ENCODE measurements at regions not wholly inside any gene's neighbourhood (a gene's known extent, or its start where the extent isn't known, plus 50 kb on each side); places are given as distances from the start of the nearest gene placed in this dataset.
"Not testable (repeated sequence)": the region's sequence is repeated elsewhere in the genome, so short reads cannot be mapped to it uniquely, and the experiment has no call there.

GRCh38 chr13:33405371-33405770 is 119.8 kb upstream of the STARD13 start:
- no peak for TF ChIP-seq CTCF (IDR thresholded peaks at IDR 0.05; ENCODE audit: low read depth, low read length, missing control alignments)
- no peak overlapping the region for H3K4me3 ChIP-seq (ENCODE audit: low read depth, low read length)
- H3K27me3 ChIP-seq (replicated peaks): no peaks in the 10 kb centered on the region
- in situ Hi-C loops (cut with HindIII; ENCODE audit: low pct_ligation_motif_present, low sequenced_read_pairs): no loop called here
- no peak for DNase-seq
- H3K27ac ChIP-seq: no peak overlapping the region
- H3K36me3 ChIP-seq (replicated peaks): no peaks in the 10 kb centered on the region

GRCh38 chr13:33409673-33410510 is 124.3 kb upstream of the STARD13 start:
- no peak for TF ChIP-seq CTCF (IDR thresholded peaks at IDR 0.05; ENCODE audit: low read depth, low read length, missing control alignments)
- no peaks in the 10 kb centered on the region for H3K36me3 ChIP-seq (replicated peaks)
- in situ Hi-C loops (cut with HindIII; ENCODE audit: low pct_ligation_motif_present, low sequenced_read_pairs): no loop called here
- no peak for DNase-seq
- H3K4me3 ChIP-seq (ENCODE audit: low read depth, low read length): no peak overlapping the region
- no peak overlapping the region for H3K27ac ChIP-seq
- H3K27me3 ChIP-seq (replicated peaks): no peaks in the 10 kb centered on the region

GRCh38 chr13:33410619-33411018 is 125.1 kb upstream of the STARD13 start:
- TF ChIP-seq CTCF (IDR thresholded peaks at IDR 0.05; ENCODE audit: low read depth, low read length, missing control alignments): no peak
- Histone ChIP-seq H3K36me3 (replicated peaks) (no peaks in the 10 kb centered on the region), H3K4me3 (ENCODE audit: low read depth, low read length) (no peak overlapping the region), H3K27me3 (replicated peaks) (no peaks in the 10 kb centered on the region), H3K27ac (no peak overlapping the region)
- no peak for DNase-seq
- in situ Hi-C loops (cut with HindIII; ENCODE audit: low pct_ligation_motif_present, low sequenced_read_pairs): no loop called here

GRCh38 chr13:33411312-33411711 is 125.8 kb upstream of the STARD13 start:
- Histone ChIP-seq H3K27ac (no peak overlapping the region), H3K4me3 (ENCODE audit: low read depth, low read length) (no peak overlapping the region), H3K36me3 (replicated peaks) (no peaks in the 10 kb centered on the region), H3K27me3 (replicated peaks) (no peaks in the 10 kb centered on the region)
- no peak for DNase-seq
- in situ Hi-C loops (cut with HindIII; ENCODE audit: low pct_ligation_motif_present, low sequenced_read_pairs): no loop called here
- TF ChIP-seq CTCF (IDR thresholded peaks at IDR 0.05; ENCODE audit: low read depth, low read length, missing control alignments): no peak

GRCh38 chr13:33415822-33416221 is 130.3 kb upstream of the STARD13 start:
- no peak for TF ChIP-seq CTCF (IDR thresholded peaks at IDR 0.05; ENCODE audit: low read depth, low read length, missing control alignments)
- in situ Hi-C loops (cut with HindIII; ENCODE audit: low pct_ligation_motif_present, low sequenced_read_pairs): no loop called here

GRCh38 chr13:33418224-33418953 is 132.8 kb upstream of the STARD13 start:
- H3K27ac ChIP-seq; H3K27me3 ChIP-seq (replicated peaks); DNase-seq; H3K36me3 ChIP-seq (replicated peaks); in situ Hi-C loops (cut with HindIII; ENCODE audit: low pct_ligation_motif_present, low sequenced_read_pairs); H3K4me3 ChIP-seq (ENCODE audit: low read depth, low read length): not testable (repeated sequence)

More at GRCh38 chr13:33415822-33416221, 130.3 kb upstream of the STARD13 start:
- Histone ChIP-seq H3K27ac (no peak overlapping the region), H3K36me3 (replicated peaks) (no peaks in the 10 kb centered on the region), H3K4me3 (ENCODE audit: low read depth, low read length) (no peak overlapping the region), H3K27me3 (replicated peaks) (no peaks in the 10 kb centered on the region)
- no peak for DNase-seq

- H3K27me3 ChIP-seq (replicated peaks); DNase-seq; in situ Hi-C loops (cut with HindIII; ENCODE audit: low pct_ligation_motif_present, low sequenced_read_pairs); H3K4me3 ChIP-seq (ENCODE audit: low read depth, low read length); H3K27ac ChIP-seq; H3K36me3 ChIP-seq (replicated peaks): not testable (repeated sequence)
Observed at GRCh38 chr13:33420117-33420516, 134.6 kb upstream of the STARD13 start.
